ENCODE measurements at regions not wholly inside any gene's neighbourhood (a gene's known extent, or its start where the extent isn't known, plus 50 kb on each side); places are given as distances from the start of the nearest gene placed in this dataset.

DNA sequence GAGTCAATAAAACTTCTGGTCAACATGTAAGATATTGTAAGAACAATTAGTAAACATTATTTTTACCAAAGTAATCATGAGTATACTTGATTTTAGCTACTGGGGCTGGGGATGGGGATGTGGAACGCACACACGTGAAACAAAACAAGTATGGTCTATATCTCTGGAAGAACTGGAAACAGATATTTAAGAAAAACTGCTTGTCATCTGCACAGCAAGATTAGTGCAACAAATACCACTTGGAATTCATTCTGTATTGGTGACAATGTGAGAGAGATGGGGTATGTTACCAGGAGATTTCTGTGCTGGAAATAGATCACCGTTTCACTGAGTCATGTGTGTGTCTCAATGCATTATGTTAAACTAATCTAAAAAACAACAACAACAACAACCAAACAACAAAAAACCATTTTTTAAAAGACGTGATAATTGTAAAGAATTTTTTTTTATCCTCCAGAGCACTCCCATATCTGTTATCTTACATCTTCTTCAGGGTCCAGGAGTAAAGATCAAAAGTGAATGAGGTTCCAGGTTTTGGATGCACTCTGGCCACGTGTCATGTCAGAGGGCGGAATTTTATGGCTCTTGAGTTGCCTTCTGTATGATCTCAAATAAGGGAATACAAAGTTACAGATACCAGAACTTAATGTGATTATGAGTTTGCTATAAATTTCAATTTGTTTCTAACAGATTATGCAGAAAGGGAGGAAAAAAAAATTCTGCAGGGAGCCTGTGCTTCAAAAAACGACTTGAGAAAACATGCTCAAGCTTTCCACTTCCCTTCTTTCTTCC lies 153.0 kb downstream of the BBOX1 start:
- DNase-seq (ENCODE audit: extremely low spot score) = no peak
- TF ChIP-seq, protein P1, sequence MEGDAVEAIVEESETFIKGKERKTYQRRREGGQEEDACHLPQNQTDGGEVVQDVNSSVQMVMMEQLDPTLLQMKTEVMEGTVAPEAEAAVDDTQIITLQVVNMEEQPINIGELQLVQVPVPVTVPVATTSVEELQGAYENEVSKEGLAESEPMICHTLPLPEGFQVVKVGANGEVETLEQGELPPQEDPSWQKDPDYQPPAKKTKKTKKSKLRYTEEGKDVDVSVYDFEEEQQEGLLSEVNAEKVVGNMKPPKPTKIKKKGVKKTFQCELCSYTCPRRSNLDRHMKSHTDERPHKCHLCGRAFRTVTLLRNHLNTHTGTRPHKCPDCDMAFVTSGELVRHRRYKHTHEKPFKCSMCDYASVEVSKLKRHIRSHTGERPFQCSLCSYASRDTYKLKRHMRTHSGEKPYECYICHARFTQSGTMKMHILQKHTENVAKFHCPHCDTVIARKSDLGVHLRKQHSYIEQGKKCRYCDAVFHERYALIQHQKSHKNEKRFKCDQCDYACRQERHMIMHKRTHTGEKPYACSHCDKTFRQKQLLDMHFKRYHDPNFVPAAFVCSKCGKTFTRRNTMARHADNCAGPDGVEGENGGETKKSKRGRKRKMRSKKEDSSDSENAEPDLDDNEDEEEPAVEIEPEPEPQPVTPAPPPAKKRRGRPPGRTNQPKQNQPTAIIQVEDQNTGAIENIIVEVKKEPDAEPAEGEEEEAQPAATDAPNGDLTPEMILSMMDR (IDR thresholded peaks at IDR 0.05; ENCODE audit: control extremely low read depth, extremely low read depth, low read depth, missing control alignments) = no peak
- CTCF ChIA-PET = interaction anchor here (1.4 kb wide), 1 partner anchor 10 kb away, joined by 5 read pairs; no protein-coding TSS in a partner anchor
- POLR2A ChIA-PET = no interaction called here

DNA sequence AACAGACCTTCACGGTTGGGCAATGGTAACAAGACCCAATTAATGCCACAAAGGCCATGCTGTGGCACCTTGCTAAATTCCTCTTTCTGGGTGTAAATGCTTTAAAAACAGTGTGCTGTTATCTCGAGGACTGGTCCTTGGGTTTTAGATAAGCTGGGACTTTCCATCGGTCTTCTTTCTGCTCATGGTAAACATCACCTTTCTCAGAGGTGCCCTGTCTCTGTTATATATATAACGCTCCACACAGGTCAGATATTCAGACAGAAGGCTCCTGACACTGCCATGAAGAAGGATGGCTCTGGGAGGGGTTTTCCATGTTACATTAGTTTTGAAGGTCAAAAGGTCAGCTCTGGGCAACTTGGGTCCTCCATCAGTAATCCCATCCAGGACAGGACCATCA lies 151.6 kb downstream of the BBOX1 start:
- TF ChIP-seq, protein P1 (IDR thresholded peaks at IDR 0.05; ENCODE audit: control extremely low read depth, extremely low read depth, low read depth, missing control alignments) = no peak
- ChIA-PET POLR2A (no interaction called here), CTCF (interaction anchor here (1.0 to 1.4 kb wide), 2 partner anchors 9 to 13 kb away, joined by 3 to 5 read pairs; no protein-coding TSS in a partner anchor)
- no peak for DNase-seq (ENCODE audit: extremely low spot score)

DNA sequence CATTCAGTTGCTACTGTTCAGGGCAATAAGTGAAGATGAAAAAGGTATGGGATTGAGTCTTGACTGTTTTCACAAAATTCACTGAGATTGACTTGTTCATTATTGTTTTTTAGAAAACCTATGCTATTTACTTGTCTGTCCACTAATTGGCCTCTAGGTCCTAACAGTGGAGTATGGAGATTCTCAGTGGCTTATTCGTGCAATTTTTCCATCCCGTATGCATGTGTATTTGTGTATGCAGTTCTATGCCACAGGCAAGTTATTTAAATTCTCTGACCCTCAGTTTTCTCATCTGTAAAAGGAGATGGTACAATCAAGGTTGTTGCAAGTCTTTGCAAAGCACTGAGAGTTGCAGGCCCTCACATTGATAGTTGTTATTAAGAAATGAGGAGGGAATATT lies 151.0 kb downstream of the BBOX1 start:
- POLR2A ChIA-PET = no interaction called here
- no peak for DNase-seq (ENCODE audit: extremely low spot score)
- TF ChIP-seq, protein P1 (IDR thresholded peaks at IDR 0.05; ENCODE audit: control extremely low read depth, extremely low read depth, low read depth, missing control alignments) = no peak
- CTCF ChIA-PET = interaction anchor here (1.0 kb wide), 1 partner anchor 13 kb away, joined by 3 read pairs; no protein-coding TSS in a partner anchor

DNA sequence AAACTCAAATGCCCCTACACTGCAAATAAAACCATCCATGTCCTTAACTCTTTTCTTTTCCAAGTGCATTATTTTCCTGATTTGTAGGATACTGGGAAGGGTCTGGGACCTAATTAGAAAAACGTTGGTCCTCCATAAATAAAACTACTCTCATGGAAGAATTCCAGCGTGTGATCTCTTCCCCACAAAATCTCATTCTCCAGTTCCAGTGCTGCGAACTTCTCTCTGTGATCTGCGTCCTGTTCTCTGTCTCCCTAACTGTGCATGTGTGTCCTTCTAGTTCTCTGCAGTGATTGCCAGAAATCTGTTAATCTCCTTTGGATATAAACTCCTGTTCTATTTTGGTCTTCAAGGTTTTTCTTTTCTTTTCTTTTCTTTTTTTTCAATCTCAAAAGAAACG lies 148.1 kb downstream of the BBOX1 start:
- TF ChIP-seq, protein P1 (IDR thresholded peaks at IDR 0.05; ENCODE audit: control extremely low read depth, extremely low read depth, low read depth, missing control alignments) = no peak
- ChIA-PET POLR2A (no interaction called here), CTCF (no interaction called here)
- DNase-seq (ENCODE audit: extremely low spot score) = no peak

DNA sequence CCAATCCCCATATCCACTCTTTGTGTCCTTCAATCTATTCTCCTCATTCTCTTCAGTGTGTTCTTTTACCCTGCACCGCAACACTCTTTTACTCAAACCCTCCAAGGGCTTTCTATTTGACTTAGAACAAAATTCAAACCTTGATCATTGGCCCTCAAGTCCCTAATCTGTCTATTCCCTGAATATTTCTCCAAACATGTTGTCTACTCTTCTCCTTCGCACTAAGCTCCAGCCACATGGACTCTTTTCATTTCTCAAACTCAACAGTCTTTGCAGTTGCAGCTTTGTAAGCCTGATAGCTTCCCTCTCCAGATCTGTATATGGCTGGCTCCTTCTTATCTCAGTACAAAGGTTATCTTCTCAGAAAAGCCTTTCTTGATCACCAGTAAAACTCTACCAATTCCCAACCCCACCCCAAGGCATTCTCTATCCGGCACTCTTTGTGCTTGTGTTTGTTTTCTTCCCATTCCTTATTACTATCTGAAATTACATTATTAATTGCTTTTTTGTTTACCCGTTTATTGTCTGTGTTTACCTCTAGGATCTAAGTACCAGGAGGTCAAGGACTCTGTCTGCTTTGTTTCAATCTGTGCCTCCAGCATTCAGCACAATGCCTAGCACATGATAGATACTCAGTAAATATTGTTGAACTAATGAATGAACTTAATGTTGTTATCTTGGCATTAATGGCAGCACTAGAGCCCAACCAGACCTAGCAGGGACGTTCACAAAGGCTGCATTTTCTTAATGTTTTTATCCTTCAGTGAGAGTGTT lies 147.4 kb downstream of the BBOX1 start:
- TF ChIP-seq, protein P1 (IDR thresholded peaks at IDR 0.05; ENCODE audit: control extremely low read depth, extremely low read depth, low read depth, missing control alignments) = no peak
- no peak for DNase-seq (ENCODE audit: extremely low spot score)
- ChIA-PET CTCF (interaction anchor here (1.0 to 6.0 kb wide), 3 partner anchors 15 to 311 kb away, joined by 3 to 170 read pairs (median 3); no protein-coding TSS in a partner anchor), POLR2A (no interaction called here)

DNA sequence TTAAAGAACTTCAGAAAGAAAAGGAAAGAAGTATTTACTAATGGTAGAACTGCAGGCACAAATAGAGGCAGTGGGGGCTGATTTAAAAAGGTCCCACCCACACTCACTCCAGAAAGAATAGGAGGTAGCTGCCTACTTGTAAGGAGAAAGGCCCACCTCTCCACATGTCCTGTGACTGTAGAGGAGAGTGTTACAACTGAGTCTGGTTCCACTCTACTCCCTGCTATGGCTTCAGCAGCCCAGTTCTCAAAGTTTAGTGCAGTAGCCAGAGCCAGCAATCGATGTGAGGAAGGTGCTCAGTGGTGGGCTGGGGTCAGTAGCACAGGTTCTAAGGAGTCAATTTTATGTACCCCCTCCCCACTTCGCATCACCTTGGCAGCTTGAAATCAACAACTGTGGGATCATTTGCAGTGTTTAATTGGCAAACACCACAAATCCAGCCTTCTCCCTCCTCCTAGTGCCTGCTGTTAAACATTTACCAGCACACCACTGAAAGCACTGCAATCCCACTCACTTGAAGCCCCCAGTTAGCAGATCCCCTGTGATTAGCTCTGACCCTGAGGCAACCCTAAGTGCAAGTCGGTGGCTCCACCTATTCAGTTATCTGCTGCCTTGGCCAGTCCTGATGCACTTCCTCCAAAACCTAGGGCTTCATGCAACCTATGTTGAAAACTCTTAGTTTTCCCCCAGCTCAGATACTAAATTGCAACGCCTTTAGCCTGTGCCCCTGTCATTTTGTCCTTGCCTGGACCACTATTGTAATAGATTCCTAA lies 146.6 kb downstream of the BBOX1 start:
- CTCF ChIA-PET = interaction anchor here (1.0 to 6.0 kb wide), 6 partner anchors 16 to 312 kb away, joined by 3 to 170 read pairs (median 4); no protein-coding TSS in a partner anchor
- TF ChIP-seq, protein P1 (IDR thresholded peaks at IDR 0.05; ENCODE audit: control extremely low read depth, extremely low read depth, low read depth, missing control alignments) = no peak
- DNase-seq (ENCODE audit: extremely low spot score) = no peak
- POLR2A ChIA-PET = no interaction called here

Data from GM10248 (cell line).